ENCODE measurements at regions not wholly inside any gene's neighbourhood (a gene's known extent, or its start where the extent isn't known, plus 50 kb on each side); places are given as distances from the start of the nearest gene placed in this dataset.
"Not testable (repeated sequence)": the region's sequence is repeated elsewhere in the genome, so short reads cannot be mapped to it uniquely, and the experiment has no call there.

DNA sequence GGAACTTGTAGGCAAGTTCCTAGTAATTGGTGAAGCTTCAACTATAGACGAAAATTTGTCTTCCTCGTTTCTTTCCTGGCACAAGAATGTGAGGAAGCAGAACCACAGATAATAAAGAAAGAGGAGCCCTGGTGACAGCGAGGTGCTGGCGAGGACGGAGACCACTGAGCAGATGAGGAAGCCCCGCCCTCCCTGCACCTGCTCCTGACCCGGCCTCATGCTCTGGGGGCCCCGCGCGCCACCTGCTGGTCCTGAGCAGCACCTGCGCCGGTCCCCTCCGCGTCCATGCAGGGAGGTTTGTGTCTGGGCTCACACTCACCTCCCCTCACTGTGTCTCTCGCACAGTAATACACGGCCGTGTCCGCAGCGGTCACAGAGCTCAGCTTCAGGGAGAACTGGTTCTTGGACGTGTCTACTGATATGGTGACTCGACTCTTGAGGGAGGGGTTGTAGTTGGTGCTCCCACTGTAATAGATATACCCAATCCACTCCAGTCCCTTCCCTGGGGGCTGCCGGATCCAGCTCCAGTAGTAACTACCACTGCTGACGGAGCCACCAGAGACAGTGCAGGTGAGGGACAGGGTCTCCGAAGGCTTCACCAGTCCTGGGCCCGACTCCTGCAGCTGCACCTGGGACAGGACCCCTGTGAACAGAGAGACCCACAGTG lies 1112.5 kb downstream of the TMEM121 start:
- H3K36me3 Mint-ChIP-seq (ENCODE audit: low read depth); H3K27ac Mint-ChIP-seq: not testable (repeated sequence)

DNA sequence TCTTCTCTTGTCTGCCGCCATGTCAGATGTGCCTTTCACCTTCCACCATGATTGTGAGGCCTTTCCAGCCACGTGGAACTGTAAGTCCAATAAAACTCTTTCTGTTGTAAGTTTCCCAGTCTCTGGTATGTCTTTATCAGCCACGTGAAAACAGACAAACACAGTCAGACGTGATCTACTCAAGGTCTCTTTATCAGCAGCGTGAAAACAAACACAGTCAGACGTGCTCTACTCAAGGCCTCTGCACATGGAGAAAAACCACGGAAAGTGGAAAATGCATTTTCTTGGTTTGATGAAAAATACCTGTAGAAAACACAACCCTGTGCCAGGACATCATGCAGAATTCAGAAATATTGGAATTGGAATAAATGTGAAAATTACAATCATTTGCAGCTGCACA lies 1115.7 kb downstream of the TMEM121 start:
- H3K27me3 Mint-ChIP-seq (ENCODE audit: low read depth): peaks cover 22% of the 10 kb centered on the region
- H3K4me1 Mint-ChIP-seq (ENCODE audit: low read depth): peaks cover 3% of the 10 kb centered on the region
- no peak overlapping the region for H3K4me3 Mint-ChIP-seq
- no peaks in the 10 kb centered on the region for H3K9me3 Mint-ChIP-seq
- H3K36me3 Mint-ChIP-seq (ENCODE audit: low read depth): no peaks in the 10 kb centered on the region
- no peak overlapping the region for H3K27ac Mint-ChIP-seq

More for the DNA sequence above, 1112.5 kb downstream of the TMEM121 start:
- peaks cover 31% of the 10 kb centered on the region for H3K27me3 Mint-ChIP-seq (ENCODE audit: low read depth)
- H3K4me3 Mint-ChIP-seq; H3K9me3 Mint-ChIP-seq; H3K4me1 Mint-ChIP-seq (ENCODE audit: low read depth): not testable (repeated sequence)

DNA sequence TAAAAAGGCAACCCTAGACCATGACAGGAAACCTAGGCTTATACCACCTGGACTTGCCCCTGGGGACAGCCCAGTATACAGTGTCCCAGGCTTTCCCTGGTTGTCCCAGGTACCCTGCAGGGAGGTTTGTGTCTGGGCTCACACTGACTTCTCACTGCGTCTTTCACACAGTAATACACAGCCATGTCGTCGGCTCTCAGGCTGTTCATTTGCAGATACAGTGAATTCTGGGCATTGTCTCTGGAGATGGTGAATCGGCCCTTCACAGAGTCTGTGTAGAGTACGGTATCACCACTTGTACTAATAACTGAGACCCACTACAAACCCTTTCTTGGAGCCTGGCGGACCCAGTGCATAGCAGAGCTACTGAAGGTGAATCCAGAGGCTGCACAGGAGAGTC lies 1116.6 kb downstream of the TMEM121 start:
- H3K4me1 Mint-ChIP-seq (ENCODE audit: low read depth); H3K9me3 Mint-ChIP-seq; H3K27ac Mint-ChIP-seq; H3K36me3 Mint-ChIP-seq (ENCODE audit: low read depth); H3K4me3 Mint-ChIP-seq: not testable (repeated sequence)
- H3K27me3 Mint-ChIP-seq (ENCODE audit: low read depth): peaks cover 22% of the 10 kb centered on the region

DNA sequence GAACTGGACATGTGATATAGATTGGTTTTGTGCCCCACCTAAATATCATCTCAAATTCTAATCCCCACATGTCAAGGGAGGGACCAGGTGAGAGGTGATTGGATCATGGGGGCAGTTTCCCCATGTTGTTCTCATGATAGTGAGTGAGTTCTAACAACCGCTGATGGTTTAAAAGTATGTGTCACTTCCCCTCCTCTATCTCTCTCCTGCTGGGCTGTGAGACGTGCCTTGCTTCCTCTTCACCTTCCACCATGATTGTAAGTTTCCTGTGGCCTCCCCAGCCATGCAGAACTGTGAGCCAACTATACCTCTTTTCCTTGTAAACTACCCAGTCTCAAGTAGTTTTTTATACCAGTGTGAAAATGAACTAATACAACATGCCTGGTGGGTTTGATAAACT lies 1122.5 kb downstream of the TMEM121 start:
- H3K9me3 Mint-ChIP-seq: peaks cover 11% of the 10 kb centered on the region
- not testable (repeated sequence) for H3K4me3 Mint-ChIP-seq; H3K4me1 Mint-ChIP-seq (ENCODE audit: low read depth); H3K36me3 Mint-ChIP-seq (ENCODE audit: low read depth); H3K27ac Mint-ChIP-seq
- H3K27me3 Mint-ChIP-seq (ENCODE audit: low read depth): peaks cover 28% of the 10 kb centered on the region

DNA sequence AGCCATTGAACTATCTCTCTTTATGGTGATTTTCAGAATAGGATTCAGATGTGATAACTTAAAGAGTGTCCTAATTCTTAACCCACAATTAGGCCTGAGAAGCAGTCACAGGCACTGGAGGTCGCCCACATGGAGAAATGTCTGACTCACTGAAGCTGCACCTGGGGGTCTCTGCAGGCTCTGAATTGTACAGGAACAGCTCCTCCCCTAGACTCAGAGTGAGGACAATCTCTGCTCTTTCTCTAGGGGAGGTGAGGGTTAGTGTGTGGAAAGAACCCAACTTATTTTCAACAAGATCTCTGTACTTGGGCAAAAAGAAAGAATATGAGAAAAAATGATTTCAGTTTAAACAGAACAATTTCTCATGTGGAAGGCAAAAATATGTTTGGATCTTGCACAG lies 1124.6 kb downstream of the TMEM121 start:
- peaks cover 11% of the 10 kb centered on the region for H3K9me3 Mint-ChIP-seq
- peaks cover 37% of the 10 kb centered on the region for H3K27me3 Mint-ChIP-seq (ENCODE audit: low read depth)
- H3K36me3 Mint-ChIP-seq (ENCODE audit: low read depth): peaks cover 3% of the 10 kb centered on the region
- H3K4me1 Mint-ChIP-seq (ENCODE audit: low read depth): no peaks in the 10 kb centered on the region
- H3K4me3 Mint-ChIP-seq: no peak overlapping the region
- H3K27ac Mint-ChIP-seq: no peak overlapping the region

DNA sequence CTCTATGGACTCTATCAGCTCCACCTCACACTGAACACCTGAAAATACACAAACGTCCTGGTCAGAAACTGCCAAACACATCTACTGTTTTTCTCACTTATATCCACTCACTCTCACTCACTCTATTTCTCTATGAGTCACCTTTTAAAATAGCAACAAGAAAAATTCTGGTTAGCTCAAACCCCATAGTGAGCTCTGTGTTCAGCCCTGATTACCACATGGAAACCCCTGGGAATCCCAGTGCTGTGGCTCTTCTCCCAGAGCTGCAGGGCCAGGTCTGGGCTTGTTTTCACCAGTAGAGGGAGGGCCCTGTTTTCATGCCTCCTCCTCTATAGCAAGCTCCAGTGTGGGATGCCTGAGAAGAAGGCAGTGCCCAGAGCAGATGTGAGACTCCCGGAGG lies 1126.1 kb downstream of the TMEM121 start:
- Mint-ChIP-seq H3K27ac (no peak overlapping the region), H3K27me3 (ENCODE audit: low read depth) (peaks cover 43% of the 10 kb centered on the region), H3K4me3 (no peak overlapping the region), H3K9me3 (peaks cover 11% of the 10 kb centered on the region), H3K36me3 (ENCODE audit: low read depth) (peaks cover 3% of the 10 kb centered on the region), H3K4me1 (ENCODE audit: low read depth) (peaks cover 2% of the 10 kb centered on the region)

DNA sequence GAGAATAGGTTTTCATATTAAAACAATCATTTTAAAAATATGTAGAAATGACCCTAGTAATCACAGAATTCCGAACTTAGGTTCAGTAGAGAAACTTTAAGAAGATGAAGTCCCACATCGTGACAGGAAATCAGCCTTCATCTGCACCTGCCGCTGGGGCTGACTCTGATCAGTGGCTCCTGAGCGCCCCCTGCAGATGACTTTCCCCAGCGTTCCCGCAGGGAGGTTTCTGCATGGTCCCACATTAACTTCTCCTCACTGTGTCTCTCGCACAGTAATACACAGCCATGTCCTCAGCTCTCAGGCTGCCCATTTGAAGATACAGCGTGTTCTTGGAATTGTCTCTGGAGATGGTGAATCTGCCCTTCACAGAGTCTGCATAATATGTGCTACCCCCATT lies 1131.1 kb downstream of the TMEM121 start:
- H3K9me3 Mint-ChIP-seq: no peaks in the 10 kb centered on the region
- peaks cover 14% of the 10 kb centered on the region for H3K4me1 Mint-ChIP-seq (ENCODE audit: low read depth)
- H3K27ac Mint-ChIP-seq: no peak overlapping the region
- H3K4me3 Mint-ChIP-seq: no peak overlapping the region
- H3K36me3 Mint-ChIP-seq (ENCODE audit: low read depth): no peaks in the 10 kb centered on the region
- H3K27me3 Mint-ChIP-seq (ENCODE audit: low read depth): peaks cover 42% of the 10 kb centered on the region

DNA sequence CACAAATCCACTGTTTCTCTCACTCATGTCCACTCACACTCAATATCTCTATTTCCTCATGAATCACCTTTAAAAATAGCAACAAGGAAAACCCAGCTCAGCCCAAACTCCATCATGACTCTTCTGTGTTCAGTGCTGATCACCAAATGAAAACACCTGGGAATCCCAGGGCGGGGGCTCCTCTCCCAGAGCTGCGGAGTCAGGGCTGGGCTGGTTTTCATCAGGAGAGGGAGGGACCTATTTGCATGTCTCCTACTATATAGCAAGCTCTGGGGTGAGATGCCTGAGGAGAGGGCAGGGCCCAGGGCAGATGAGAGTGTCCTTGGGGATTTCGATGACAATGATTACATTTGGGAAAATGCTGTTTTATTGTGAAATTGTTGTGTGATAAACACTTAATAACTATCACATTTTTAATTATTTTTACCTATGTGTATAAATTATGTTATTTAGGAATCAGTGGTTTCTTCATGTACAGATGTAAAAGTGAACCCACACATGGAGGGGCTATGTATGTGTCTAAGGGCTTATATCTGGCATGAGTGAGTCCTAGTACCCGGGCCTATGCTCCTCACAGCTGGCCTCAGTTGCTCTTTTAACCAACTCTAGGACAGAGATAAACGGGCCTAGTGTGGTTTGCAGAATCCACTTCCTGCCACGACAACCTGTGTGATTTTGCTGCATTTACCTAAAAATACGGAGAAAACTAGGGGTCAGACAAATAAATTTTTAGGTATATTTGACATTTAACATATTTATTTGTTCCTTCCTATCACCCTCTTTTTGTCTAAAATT lies 1131.9 kb downstream of the TMEM121 start:
- H3K27me3 Mint-ChIP-seq (ENCODE audit: low read depth): peaks cover 45% of the 10 kb centered on the region
- not testable (repeated sequence) for H3K27ac Mint-ChIP-seq; H3K36me3 Mint-ChIP-seq (ENCODE audit: low read depth); H3K4me3 Mint-ChIP-seq; H3K9me3 Mint-ChIP-seq
- H3K4me1 Mint-ChIP-seq (ENCODE audit: low read depth): peaks cover 14% of the 10 kb centered on the region

DNA sequence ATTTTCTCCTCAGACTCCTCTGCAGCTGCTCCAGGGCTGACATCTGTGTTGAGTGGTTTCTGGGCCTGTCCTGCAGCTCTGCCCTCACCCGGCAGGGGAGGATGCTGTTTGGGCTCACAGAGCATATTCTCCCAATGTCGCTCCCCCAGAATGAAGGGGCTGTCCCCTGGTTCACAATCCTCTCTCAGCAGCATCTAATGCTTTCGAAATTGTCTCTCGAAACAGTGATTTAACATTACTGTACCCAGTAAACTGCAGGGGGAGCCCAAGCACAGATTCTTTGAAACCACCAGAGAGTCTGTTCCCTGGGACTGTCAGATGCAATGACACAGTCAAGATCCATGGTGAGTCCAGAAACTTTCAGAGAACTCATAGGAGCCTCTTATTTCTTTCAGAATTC lies 1135.2 kb downstream of the TMEM121 start:
- H3K4me3 Mint-ChIP-seq; H3K9me3 Mint-ChIP-seq; H3K36me3 Mint-ChIP-seq (ENCODE audit: low read depth); H3K27ac Mint-ChIP-seq: not testable (repeated sequence)
- H3K4me1 Mint-ChIP-seq (ENCODE audit: low read depth): peaks cover 15% of the 10 kb centered on the region
- peaks cover 38% of the 10 kb centered on the region for H3K27me3 Mint-ChIP-seq (ENCODE audit: low read depth)

DNA sequence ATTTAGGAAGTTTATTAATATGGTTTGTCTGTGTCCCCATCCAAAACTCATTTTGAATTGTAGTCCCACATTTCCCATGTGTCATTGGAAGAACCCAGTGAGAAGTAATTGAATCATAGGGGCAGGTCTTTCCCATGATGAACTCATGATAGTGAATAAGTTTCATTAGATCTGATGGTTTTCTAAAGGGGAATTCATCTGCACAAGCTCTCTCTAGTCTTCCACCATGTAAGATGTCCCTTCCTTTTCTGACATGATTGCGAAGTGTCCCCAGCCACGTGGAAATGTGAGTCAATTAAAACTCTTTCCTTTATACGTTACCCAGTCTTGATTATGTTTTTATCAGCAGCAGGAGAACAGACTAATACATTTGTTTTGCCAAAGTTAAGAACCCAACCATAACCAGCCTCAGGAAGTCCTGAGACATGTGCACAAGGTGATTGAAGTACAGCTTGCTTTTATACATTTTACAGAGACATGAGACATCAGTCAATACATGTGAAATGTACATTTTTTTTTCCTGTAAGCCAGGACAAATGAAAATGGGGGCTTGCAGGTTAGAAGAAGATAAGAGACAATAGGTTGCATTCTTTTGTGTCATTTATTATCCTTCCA lies 1136.7 kb downstream of the TMEM121 start:
- peaks cover 4% of the 10 kb centered on the region for H3K9me3 Mint-ChIP-seq
- H3K4me1 Mint-ChIP-seq (ENCODE audit: low read depth): peaks cover 8% of the 10 kb centered on the region
- H3K4me3 Mint-ChIP-seq: no peak overlapping the region
- peaks cover 50% of the 10 kb centered on the region for H3K27me3 Mint-ChIP-seq (ENCODE audit: low read depth)
- H3K36me3 Mint-ChIP-seq (ENCODE audit: low read depth): no peaks in the 10 kb centered on the region
- H3K27ac Mint-ChIP-seq: no peak overlapping the region

DNA sequence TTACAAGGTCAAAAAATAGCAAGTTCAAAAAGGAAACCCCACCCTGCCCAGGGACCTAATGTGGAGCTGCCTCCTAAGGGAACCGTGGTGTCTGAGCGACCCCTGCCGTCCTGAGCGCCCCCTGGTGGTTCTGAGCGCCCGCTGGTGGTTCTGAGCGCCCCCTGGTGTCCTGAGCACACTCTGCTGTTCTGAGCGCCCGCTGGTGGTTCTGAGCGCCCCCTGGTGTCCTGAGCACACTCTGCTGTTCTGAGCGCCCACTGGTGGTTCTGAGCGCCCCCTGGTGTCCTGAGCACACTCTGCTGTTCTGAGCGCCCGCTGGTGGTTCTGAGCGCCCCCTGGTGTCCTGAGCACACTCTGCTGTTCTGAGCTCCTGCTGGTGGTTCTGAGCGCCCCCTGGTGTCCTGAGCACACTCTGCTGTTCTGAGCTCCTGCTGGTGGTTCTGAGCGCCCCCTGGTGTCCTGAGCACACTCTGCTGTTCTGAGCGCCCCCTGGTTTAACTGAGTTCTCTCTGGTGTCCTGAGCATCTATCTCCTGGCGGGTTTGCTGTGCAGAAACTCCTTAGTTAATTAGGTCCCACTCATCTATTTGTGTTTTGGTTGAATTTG lies 1137.5 kb downstream of the TMEM121 start:
- H3K4me1 Mint-ChIP-seq (ENCODE audit: low read depth); H3K36me3 Mint-ChIP-seq (ENCODE audit: low read depth); H3K9me3 Mint-ChIP-seq; H3K27ac Mint-ChIP-seq; H3K4me3 Mint-ChIP-seq: not testable (repeated sequence)
- H3K27me3 Mint-ChIP-seq (ENCODE audit: low read depth): peaks cover 50% of the 10 kb centered on the region

DNA sequence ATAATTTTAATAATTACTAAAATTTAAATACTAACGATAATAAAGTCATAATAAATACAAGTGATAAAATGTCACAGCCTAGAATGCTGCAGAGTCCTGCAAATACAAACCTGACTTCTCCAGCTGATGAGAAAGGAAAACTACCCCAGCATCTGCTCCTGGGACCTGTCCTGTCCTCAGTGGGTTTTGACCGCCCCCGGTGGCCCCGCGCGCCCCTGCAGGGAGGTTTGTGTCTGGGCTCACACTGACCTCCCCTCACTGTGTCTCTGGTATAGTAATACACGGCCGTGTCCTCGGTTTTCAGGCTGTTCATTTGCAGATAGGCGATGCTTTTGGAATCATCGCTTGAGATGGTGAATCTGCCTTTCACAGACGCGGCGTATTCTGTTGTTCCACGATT lies 1139.4 kb downstream of the TMEM121 start:
- H3K27me3 Mint-ChIP-seq (ENCODE audit: low read depth): peaks cover 46% of the 10 kb centered on the region
- H3K4me3 Mint-ChIP-seq: no peak overlapping the region
- H3K36me3 Mint-ChIP-seq (ENCODE audit: low read depth): no peaks in the 10 kb centered on the region
- H3K9me3 Mint-ChIP-seq: peaks cover 4% of the 10 kb centered on the region
- H3K4me1 Mint-ChIP-seq (ENCODE audit: low read depth): peaks cover 7% of the 10 kb centered on the region
- no peak overlapping the region for H3K27ac Mint-ChIP-seq

DNA sequence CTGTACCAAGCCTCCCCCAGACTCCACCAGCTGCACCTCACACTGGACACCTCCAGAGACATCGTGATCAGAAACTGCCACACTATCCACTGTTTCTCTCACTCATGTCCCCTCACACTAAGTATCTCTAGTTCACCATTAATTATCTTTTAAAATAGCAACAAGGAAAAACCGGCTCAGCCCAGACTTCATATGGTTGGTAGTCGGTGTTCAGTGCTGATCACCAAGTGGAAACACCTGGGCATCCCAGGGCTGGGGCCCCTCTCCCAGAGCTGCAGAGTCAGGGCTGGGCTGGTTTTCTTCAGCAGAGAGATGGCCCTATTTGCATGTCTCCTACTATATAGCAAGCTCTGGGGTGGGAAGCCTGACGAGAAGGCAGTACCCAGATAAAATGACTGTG lies 1140.0 kb downstream of the TMEM121 start:
- H3K27me3 Mint-ChIP-seq (ENCODE audit: low read depth): peaks cover 43% of the 10 kb centered on the region
- H3K9me3 Mint-ChIP-seq: peaks cover 4% of the 10 kb centered on the region
- no peak overlapping the region for H3K4me3 Mint-ChIP-seq
- no peak overlapping the region for H3K27ac Mint-ChIP-seq
- peaks cover 7% of the 10 kb centered on the region for H3K4me1 Mint-ChIP-seq (ENCODE audit: low read depth)
- no peaks in the 10 kb centered on the region for H3K36me3 Mint-ChIP-seq (ENCODE audit: low read depth)

DNA sequence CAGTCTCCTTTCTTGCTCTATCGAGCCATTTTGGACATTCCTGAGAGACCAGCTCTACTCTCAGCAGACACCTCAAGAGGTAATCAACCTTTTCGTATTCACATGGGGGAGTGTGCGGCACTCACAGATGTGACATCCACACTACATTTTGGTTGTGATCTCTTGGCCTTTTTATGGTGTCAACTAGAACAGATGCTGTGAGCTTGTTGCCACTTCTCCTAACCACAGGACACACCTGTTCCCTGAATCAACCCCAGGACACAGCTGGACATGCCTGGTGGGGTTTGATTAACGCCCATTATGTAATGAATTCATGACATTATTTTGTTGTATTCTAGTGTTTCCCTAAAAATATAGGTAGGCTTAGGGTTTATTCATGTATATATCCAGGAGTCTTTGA lies 1143.6 kb downstream of the TMEM121 start:
- Mint-ChIP-seq H3K36me3 (ENCODE audit: low read depth) (no peaks in the 10 kb centered on the region), H3K4me3 (no peak overlapping the region), H3K4me1 (ENCODE audit: low read depth) (no peaks in the 10 kb centered on the region), H3K27me3 (ENCODE audit: low read depth) (peaks cover 32% of the 10 kb centered on the region), H3K27ac (no peak overlapping the region), H3K9me3 (no peaks in the 10 kb centered on the region)

DNA sequence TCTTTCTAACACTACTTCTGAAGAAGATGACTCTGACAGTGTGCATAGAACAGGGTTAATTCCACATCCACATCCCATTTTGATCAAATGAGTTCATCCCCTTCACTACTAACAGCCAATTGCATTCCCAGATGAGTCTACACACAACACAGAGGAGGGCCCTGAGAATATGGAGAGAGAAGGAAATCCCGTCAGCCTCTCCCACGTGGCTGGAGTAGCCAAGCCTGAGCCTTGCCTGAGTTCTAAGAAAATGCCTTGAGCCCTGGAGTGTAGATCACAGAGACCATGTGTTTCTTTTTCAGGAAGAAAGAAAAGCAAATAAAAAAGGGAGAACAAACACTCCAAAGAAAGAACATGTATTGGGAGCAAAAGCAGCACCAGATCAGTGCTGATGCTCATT lies 1147.7 kb downstream of the TMEM121 start:
- H3K27me3 Mint-ChIP-seq (ENCODE audit: low read depth): peaks cover 26% of the 10 kb centered on the region
- H3K27ac Mint-ChIP-seq; H3K4me3 Mint-ChIP-seq; H3K36me3 Mint-ChIP-seq (ENCODE audit: low read depth); H3K9me3 Mint-ChIP-seq; H3K4me1 Mint-ChIP-seq (ENCODE audit: low read depth): not testable (repeated sequence)
